K562 (cell line): ENCODE measurements at regions not wholly inside any gene's neighbourhood (a gene's known extent, or its start where the extent isn't known, plus 50 kb on each side); places are given as distances from the start of the nearest gene placed in this dataset.

Experiments used
- ATAC-seq: fragments of 200-7000 bp; cut with Tn5 transposase; 3 replicates; pipeline ENCODE4 v1.9.1; 2020; ENCODE audit warnings: moderate library complexity
- BruUV-seq: library from RNA; stranded (reverse); fragments of 400-500 nt; replicated peaks from 2 replicates; lab custom pipeline; 2021; lab: Mats Ljungman, UMichigan
- CTCF ChIA-PET: fragments of 300-600 bp; formaldehyde crosslinking; extraction: SDS; loops from one replicate; lab custom pipeline; 2021; ENCODE audit warnings: low intra/inter-chr PET ratio; lab: Yijun Ruan, JAX
- POLR2A ChIA-PET: fragments of 300-600, 350-650 bp; sonication (Branson Sonifier 250); formaldehyde crosslinking; extraction: SDS; loops from one replicate; lab custom pipeline; 2021; ENCODE audit warnings: antibody characterized with exemption, inconsistent platforms; lab: Yijun Ruan, JAX
- DNase-seq, 4 experiments: peaks; one replicate each; pipeline versions ENCODE4 v3.0.0 to v3.0.0-alpha.2; 2011 to 2018; ENCODE audit warnings: low spot score in 3 of 4, mixed read lengths in 3 of 4; ENCODE audit errors: extremely low read depth in 1 of 4
- FAIRE-seq: peaks from 2 replicates; lab custom pipeline; 2011; peaks lifted over from hg19 to GRCh38; lab: Jason Lieb, UNC
- H2AFZ ChIP-seq: 2 replicates; pipeline ENCODE4 v1.6.0; 2011; ENCODE audit warnings: low read depth, low read length, control low read depth, inconsistent platforms
- H3K27ac ChIP-seq: fragments of 200-600 bp; 3 replicates; pipeline ENCODE4 v1.8.0; 2011; ENCODE audit warnings: low read depth, mild to moderate bottlenecking, control low read depth, inconsistent platforms, low read length, moderate library complexity, mixed read lengths; ENCODE audit errors: extremely low read depth
- H3K27me3 ChIP-seq, 2 experiments: fragments of 300-600 bp in 1 of 2; 2 replicates in 1 of 2; 3 replicates in 1 of 2; pipeline versions ENCODE4 v1.6.0 to v1.8.0; 2011; ENCODE audit warnings: inconsistent platforms in 2 of 2, low read length in 2 of 2, mild to moderate bottlenecking in 1 of 2, mixed read lengths in 1 of 2, moderate library complexity in 1 of 2; ENCODE audit not compliant: control insufficient read depth in 2 of 2, insufficient read depth in 2 of 2
- H3K36me3 ChIP-seq: fragments of 300-600 bp; 3 replicates; pipeline ENCODE4 v1.8.0; 2011; ENCODE audit warnings: mild to moderate bottlenecking, low read length, inconsistent platforms; ENCODE audit not compliant: control insufficient read depth, insufficient read depth
- H3K4me1 ChIP-seq, 2 experiments: fragments of 200-600 bp in 1 of 2; replicated peaks in 1 of 2; 2 replicates in 1 of 2; 3 replicates in 1 of 2; pipeline versions ENCODE4 v1.5.1 to v1.8.0; 2011; ENCODE audit warnings: inconsistent platforms in 2 of 2, low read length in 2 of 2, mild to moderate bottlenecking in 1 of 2, mixed read lengths in 1 of 2, moderate library complexity in 1 of 2; ENCODE audit not compliant: control insufficient read depth in 2 of 2, insufficient read depth in 2 of 2
- H3K4me2 ChIP-seq: 2 replicates; pipeline ENCODE4 v1.6.1; 2011; ENCODE audit warnings: low read length, control low read depth, inconsistent platforms, mixed read lengths; ENCODE audit not compliant: insufficient read depth
- H3K4me3 ChIP-seq: fragments of 200-600 bp; sonication (generic), shearing (Covaris generic); 2 replicates; pipeline ENCODE4 v1.5.1; 2016; ENCODE audit warnings: control low read depth, inconsistent platforms
- H3K79me2 ChIP-seq: fragments of 200-600 bp; 3 replicates; pipeline ENCODE4 v1.8.0; 2011; ENCODE audit warnings: low read length, inconsistent platforms; ENCODE audit not compliant: control insufficient read depth, insufficient read depth
- H3K9ac ChIP-seq, 2 experiments: 2 replicates each; pipeline versions ENCODE4 v1.6.0 to v1.6.1; 2011; ENCODE audit warnings: low read depth in 2 of 2, low read length in 2 of 2, control low read depth in 1 of 2, inconsistent platforms in 1 of 2, mild to moderate bottlenecking in 1 of 2, mixed read lengths in 1 of 2; ENCODE audit not compliant: insufficient read depth in 1 of 2
- H3K9me1 ChIP-seq: one replicate; pipeline ENCODE4 v1.6.0; 2011; ENCODE audit warnings: inconsistent platforms, mild to moderate bottlenecking, low read length, moderate library complexity; ENCODE audit not compliant: control insufficient read depth, insufficient read depth
- H3K9me3 ChIP-seq: replicated peaks from 2 replicates; pipeline ENCODE4 v1.5.1; 2011; ENCODE audit warnings: low read depth, low read length, inconsistent platforms; ENCODE audit not compliant: control insufficient read depth, insufficient read depth
- H4K20me1 ChIP-seq: replicated peaks from 2 replicates; pipeline ENCODE4 v1.6.1; 2011; ENCODE audit warnings: low read length, inconsistent platforms, mixed read lengths; ENCODE audit not compliant: control insufficient read depth, insufficient read depth
- GTF3C2 ChIP-seq: IDR thresholded peaks from 3 replicates; pipeline ENCODE4 v1.6.1; 2011; ENCODE audit warnings: borderline replicate concordance, mild to moderate bottlenecking, moderate library complexity; ENCODE audit not compliant: insufficient read length; ENCODE audit errors: extremely low read depth
- KLF16 ChIP-seq: IDR thresholded peaks from 2 replicates; pipeline ENCODE4 v1.6.1; 2016; ENCODE audit warnings: antibody characterized with exemption
- RB1 ChIP-seq: fragments of 450-650 bp; IDR thresholded peaks from 2 replicates; pipeline ENCODE4 v1.6.1; 2017; ENCODE audit warnings: low read depth, mild to moderate bottlenecking
- TAL1 ChIP-seq: fragments of 450-650 bp; IDR thresholded peaks from 2 replicates; pipeline ENCODE4 v1.6.1; 2016; ENCODE audit warnings: mild to moderate bottlenecking
- WGBS: fragments of 100-300 bp; shearing (Covaris generic); methylation state at CpG from one replicate; pipeline ENCODE4 v1.1.6; 2016; ENCODE audit warnings: low coverage, mixed read lengths; ENCODE audit not compliant: insufficient coverage; ENCODE audit errors: missing lambda C conversion rate; 5-methylcytosine and 5-hydroxymethylcytosine counted together
- in situ Hi-C: fragments of 300-500 bp; cut with MboI; formaldehyde crosslinking; loops from 4 replicates; pipeline ENCODE4 v1.15.0; 2018; ENCODE audit warnings: inconsistent platforms, mixed read lengths
- intact Hi-C: fragments of 100-400 bp; cut with micrococcal nuclease; formaldehyde crosslinking; loops from 2 replicates; pipeline ENCODE4 v1.14.2; 2022

GRCh38 chr13:63198071-63198470, 1782.4 kb upstream of the PCDH20 start:
- Histone ChIP-seq H3K4me3 (no peak overlapping the region), H3K9ac (no peak overlapping the region), H3K79me2 (no peaks in the 10 kb centered on the region), H3K4me2 (no peak overlapping the region), H3K27ac (no peak overlapping the region), H3K9me3 (no peaks in the 10 kb centered on the region), H3K4me1 (no peaks in the 10 kb centered on the region), H4K20me1 (no peaks in the 10 kb centered on the region), H3K9me1 (no peaks in the 10 kb centered on the region), H2AFZ (no peak overlapping the region), H3K36me3 (no peaks in the 10 kb centered on the region), H3K27me3 (no peaks in the 10 kb centered on the region)
- no peak for DNase-seq
- ATAC-seq: no peak
- CTCF ChIA-PET: no interaction called here
- no peak for FAIRE-seq
- intact Hi-C loops (no loop called here), in situ Hi-C loops (no loop called here)
- WGBS: 0% methylated on average over 2 of the region's 2 CpGs
- no TSS peak for BruUV-seq
- no peak for TF ChIP-seq RB1
- no peak for TF ChIP-seq KLF16
- no peak for TF ChIP-seq GTF3C2
- TF ChIP-seq TAL1: no peak
- POLR2A ChIA-PET: no interaction called here
